ENCODE measurements at regions not wholly inside any gene's neighbourhood (a gene's known extent, or its start where the extent isn't known, plus 50 kb on each side); places are given as distances from the start of the nearest gene placed in this dataset.
"Not testable (repeated sequence)": the region's sequence is repeated elsewhere in the genome, so short reads cannot be mapped to it uniquely, and the experiment has no call there.

GRCh38 chr11:37230865-37231264, 632.8 kb upstream of the RAG2 start:
- DNase-seq = no peak

DNA sequence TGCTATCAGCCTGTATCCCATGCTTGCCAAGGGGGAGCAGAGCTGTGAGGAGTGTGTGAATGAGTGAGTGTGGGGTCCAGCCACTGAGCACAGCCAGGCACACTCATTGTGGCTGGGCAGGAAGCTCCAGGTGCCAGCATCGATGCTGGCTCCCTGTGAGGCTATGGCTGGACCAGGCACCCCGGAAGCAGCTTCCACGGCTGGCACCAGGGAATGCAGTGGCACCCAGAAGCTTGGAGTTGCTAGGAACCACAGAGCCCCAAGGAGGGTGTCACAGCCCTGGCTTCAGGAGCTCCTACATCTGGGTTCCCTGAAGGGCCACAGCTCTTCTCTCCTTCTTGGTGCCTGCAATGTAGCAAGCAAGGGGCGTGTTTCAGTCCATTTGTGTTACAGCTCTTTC, 625.9 kb upstream of the RAG2 start:
- DNase-seq = no peak

DNA sequence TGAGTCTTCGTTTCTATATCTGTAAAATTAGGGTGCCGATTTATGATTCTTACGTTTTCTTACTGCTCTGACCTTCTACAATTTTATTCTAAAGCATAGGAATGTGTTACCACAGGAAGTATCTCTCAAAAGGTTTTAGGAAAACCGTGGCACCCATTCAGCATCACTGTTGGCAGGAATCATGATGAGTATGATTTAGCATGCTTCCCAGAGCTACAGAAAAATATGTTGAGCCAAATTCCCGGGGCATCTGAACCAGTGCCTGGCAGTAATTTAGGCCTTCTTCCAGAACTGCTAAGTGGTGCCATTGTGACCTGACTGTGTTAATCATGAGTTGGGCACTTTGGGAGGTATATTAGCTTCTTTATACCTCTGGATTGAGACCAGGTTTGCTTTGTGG, 605.0 kb upstream of the RAG2 start:
- no peak for DNase-seq

- DNase-seq = no peak
Observed at GRCh38 chr11:37199082-37199481, 601.0 kb upstream of the RAG2 start.

GRCh38 chr11:37184326-37184725, 586.3 kb upstream of the RAG2 start:
- no peak for DNase-seq

GRCh38 chr11:37182031-37182430, 584.0 kb upstream of the RAG2 start:
- no peak for DNase-seq

- no peak for DNase-seq
Observed at GRCh38 chr11:37177721-37178120, 579.7 kb upstream of the RAG2 start.

DNA sequence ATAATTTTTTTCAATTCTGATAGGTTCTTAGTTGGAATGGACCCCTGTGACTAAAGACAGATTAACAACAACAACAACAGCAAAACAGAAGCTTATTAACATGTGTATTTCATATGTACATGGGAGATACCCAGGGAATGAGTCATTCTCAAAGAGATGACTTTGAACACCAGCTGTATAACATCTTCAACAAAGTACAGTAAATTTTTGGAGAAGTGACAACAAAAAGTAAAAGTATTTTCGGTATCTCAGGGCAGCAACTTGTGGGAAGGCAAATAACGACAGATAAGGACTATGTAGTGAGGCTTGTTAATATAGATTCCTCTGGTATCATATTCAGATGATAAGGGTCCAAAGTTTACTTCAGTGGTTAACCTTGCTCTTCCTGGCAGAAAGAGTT, 573.4 kb upstream of the RAG2 start:
- no peak for DNase-seq

- DNase-seq = no peak
Observed at GRCh38 chr11:37170311-37170710, 572.3 kb upstream of the RAG2 start.

- not testable (repeated sequence) for DNase-seq
Observed at GRCh38 chr11:37145434-37145833, 547.4 kb upstream of the RAG2 start.

- no peak for DNase-seq
Observed at GRCh38 chr11:37142591-37142990, 544.6 kb upstream of the RAG2 start.

GRCh38 chr11:37141707-37142106, 543.7 kb upstream of the RAG2 start:
- no peak for DNase-seq

DNA sequence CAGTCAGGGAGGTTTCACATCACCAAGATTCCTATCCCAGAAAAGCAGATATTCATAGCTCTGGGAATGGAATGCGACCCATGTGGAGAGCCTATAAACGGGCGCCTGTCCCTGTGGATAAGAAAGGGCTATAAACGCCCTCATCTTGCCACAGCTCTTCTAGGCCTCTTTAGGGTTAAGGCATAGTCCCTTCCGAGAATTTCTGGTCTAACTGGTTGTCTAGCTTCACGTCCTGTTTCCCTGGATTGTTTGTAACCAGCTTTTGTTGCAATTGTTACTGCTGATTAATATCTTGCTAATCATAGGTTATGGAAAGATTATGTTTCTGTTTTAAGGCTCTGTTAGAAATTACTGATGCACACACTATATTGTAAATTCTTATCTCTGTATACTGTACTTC, 537.6 kb upstream of the RAG2 start:
- DNase-seq = not testable (repeated sequence)

- DNase-seq = no peak
Observed at GRCh38 chr11:37134637-37135036, 536.6 kb upstream of the RAG2 start.

DNA sequence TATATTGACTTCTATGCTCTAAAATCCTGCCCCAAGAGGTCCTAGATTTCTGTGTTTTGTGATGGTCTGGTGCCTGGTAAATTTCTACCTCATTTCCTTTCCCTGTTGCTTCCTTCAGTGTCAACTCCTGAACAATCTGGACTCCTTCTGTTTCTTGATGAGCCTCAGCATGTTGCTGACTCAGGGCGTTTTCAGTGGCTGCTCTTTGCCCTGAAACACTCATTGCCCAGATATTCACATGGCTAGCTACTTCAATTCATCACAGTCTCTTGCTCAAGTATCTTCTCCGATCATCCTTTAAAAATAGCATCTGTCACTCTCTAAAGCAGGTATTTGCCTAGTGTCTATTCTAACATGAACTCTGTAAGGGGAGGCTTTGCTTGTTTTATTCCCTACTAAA, 526.3 kb upstream of the RAG2 start:
- DNase-seq = no peak

- no peak for DNase-seq
Observed at GRCh38 chr11:37115963-37116362, 517.9 kb upstream of the RAG2 start.

- no peak for DNase-seq
Observed at GRCh38 chr11:37110385-37110784, 512.3 kb upstream of the RAG2 start.

GRCh38 chr11:37109286-37109585, 511.2 kb upstream of the RAG2 start:
- DNase-seq = no peak

DNA sequence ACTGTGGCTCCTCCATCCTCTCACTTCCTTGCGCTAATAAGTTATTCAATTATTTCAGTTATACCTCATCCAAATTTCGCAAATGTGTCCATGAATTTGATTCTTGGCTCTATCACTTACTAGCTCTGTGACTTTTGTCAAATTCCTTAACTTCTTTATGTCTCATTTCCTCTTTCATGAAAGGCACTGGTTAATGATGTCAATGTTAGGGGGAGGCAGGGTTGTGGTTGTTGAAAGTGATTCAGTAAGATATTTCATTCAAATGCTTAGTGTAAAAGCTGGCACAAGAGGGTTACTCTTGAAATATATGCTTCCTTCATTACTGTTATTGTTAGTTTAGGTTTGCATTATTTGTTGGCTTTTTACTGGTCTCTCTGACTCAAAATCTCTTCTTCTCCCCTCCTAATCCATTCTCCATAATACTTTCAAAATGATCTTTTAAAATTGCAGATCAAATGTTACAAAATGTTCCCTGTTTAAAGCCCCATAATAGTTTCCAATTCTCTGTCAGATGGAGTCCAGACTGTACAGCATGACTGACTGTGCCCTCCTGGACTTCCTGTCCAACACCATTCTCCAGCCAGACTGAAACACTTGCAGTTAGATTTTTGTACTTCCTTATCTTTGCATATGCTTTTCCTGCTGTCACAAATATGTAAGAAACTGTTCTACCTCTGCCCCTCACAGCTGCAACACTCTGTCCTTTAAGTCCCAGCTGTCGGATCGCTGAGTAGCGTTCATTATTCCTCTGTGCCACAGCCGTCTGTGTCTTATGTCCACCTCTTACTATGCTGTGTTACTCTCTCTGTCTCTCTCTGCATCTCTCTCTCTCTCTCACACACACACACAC, 510.6 kb upstream of the RAG2 start:
- no peak for DNase-seq

- no peak for DNase-seq
Observed at GRCh38 chr11:37107831-37108230, 509.8 kb upstream of the RAG2 start.

GRCh38 chr11:37107415-37107814, 509.4 kb upstream of the RAG2 start:
- no peak for DNase-seq

DNA sequence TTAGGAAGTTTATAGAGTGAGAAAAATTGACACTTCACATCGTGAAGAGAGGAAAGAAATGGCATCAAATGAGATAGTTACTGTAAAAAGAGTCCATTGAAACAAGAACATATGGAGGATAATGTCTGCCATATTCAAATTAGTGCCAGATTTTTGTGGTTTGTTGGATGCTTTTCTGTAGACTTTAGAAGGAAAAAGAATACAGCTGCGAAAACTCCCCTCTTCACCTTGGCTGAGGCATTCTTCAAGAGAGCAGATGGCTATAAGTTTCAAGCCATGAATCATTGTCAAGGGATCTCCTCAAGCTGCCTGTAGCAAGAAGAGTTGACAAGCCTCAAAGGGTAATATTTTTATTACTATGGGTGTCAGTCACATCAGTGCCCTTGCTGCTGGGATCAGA, 507.4 kb upstream of the RAG2 start:
- no peak for DNase-seq

DNA sequence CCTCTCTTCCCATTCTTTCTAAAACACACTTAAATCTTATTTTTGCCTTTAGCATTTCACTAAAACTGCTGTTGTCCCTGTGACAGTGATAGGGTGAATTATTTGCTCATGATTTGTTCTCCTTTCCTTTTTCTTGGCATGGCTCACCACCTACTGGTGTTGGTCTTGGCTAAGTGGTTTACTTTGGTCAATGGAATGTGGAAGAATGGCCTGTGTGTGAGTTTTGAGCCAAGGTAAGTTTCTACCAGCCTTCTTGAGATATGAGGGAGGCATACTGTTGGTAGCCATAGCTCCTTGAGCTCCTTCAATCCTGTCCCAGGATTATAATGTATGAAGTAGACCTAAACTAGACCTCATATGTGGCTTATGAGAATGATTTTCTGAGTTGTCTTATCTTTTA, 506.3 kb upstream of the RAG2 start:
- no peak for DNase-seq

DNA sequence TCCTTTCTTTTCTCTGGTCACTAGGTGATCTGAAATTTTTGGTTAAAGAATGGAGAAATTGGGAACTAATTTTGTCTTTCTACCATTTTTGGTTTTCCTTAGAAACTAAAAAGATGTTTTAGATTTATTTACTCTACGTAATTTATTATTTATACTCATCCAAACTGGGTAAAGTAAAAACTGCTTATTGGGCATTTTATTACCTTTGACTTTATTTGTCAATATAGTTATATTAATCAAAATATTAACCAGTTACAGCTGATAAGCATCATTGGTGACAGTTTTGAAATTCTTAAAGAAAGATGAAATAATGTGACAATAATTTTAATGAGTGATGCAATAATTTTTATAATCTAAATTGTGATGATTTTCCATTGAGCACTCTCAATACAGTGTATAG, 502.0 kb upstream of the RAG2 start:
- no peak for DNase-seq

- DNase-seq = no peak
Observed at GRCh38 chr11:37092487-37092886, 494.5 kb upstream of the RAG2 start.

- no peak for DNase-seq
Observed at GRCh38 chr11:37089439-37089838, 491.4 kb upstream of the RAG2 start.
